SK-N-SH (cell line): ENCODE measurements at regions not wholly inside any gene's neighbourhood (a gene's known extent, or its start where the extent isn't known, plus 50 kb on each side); places are given as distances from the start of the nearest gene placed in this dataset.

ENCODE experiments used
- CTCF ChIA-PET: fragments of 300-600, 350-600 bp; formaldehyde crosslinking; extraction: SDS; loops from one replicate; lab custom pipeline; 2021; lab: Yijun Ruan, JAX
- POLR2A ChIA-PET: fragments of 350-600 bp; sonication (Branson Sonifier 250); formaldehyde crosslinking; extraction: SDS; loops from one replicate; lab custom pipeline; 2020; ENCODE audit warnings: antibody characterized with exemption, inconsistent platforms; lab: Yijun Ruan, JAX
- DNase-seq: peaks from one replicate; pipeline ENCODE4 v3.0.0; 2012
- H2AFZ ChIP-seq: fragments of 200-600 bp; sonication (generic); 2 replicates; pipeline ENCODE4 v1.8.1; 2016; ENCODE audit warnings: antibody characterized with exemption, mild to moderate bottlenecking, low read depth
- H3F3A ChIP-seq: fragments of 200-600 bp; sonication (generic); replicated peaks from 2 replicates; pipeline ENCODE3; 2016; ENCODE audit warnings: antibody characterized with exemption, mild to moderate bottlenecking; ENCODE audit not compliant: insufficient read depth
- H3K27ac ChIP-seq, 2 experiments: fragments of 200-500 bp in 1 of 2; fragments of 200-600 bp in 1 of 2; sonication (Bioruptor generic) in 1 of 2; sonication (generic), shearing (Covaris generic) in 1 of 2; 2 replicates each; pipeline versions ENCODE4 v1.5.1 to v1.6.1; 2014 to 2016; ENCODE audit warnings: low read depth in 2 of 2, inconsistent platforms in 1 of 2, low read length in 1 of 2, mild to moderate bottlenecking in 1 of 2, mixed read lengths in 1 of 2
- H3K27me3 ChIP-seq: fragments of 200-600 bp; sonication (generic), shearing (Covaris generic); 2 replicates; pipeline ENCODE4 v1.6.1; 2016; ENCODE audit warnings: mixed run types; ENCODE audit not compliant: insufficient read depth
- H3K36me3 ChIP-seq, 2 experiments: fragments of 200-500 bp in 1 of 2; fragments of 200-600 bp in 1 of 2; sonication (Bioruptor generic) in 1 of 2; sonication (generic) in 1 of 2; replicated peaks in 1 of 2; 2 replicates each; pipeline versions ENCODE3 to v1.5.1; 2014 to 2016; ENCODE audit warnings: low read length in 1 of 2, mild to moderate bottlenecking in 1 of 2; ENCODE audit not compliant: insufficient read depth in 2 of 2, control insufficient read depth in 1 of 2
- H3K4me1 ChIP-seq, 2 experiments: fragments of 200-500 bp in 1 of 2; fragments of 200-600 bp in 1 of 2; sonication (Bioruptor generic) in 1 of 2; sonication (generic), shearing (Covaris generic) in 1 of 2; 2 replicates each; pipeline versions ENCODE4 v1.5.1 to v1.6.1; 2014 to 2016; ENCODE audit warnings: low read depth in 1 of 2, low read length in 1 of 2, mixed run types in 1 of 2; ENCODE audit not compliant: insufficient read depth in 2 of 2, control insufficient read depth in 1 of 2
- H3K4me2 ChIP-seq: fragments of 200-600 bp; sonication (generic), shearing (Covaris generic); 2 replicates; pipeline ENCODE4 v1.6.1; 2017; ENCODE audit warnings: mixed run types
- H3K4me3 ChIP-seq, 2 experiments: fragments of 200-500 bp in 1 of 2; fragments of 200-600 bp in 1 of 2; sonication (Bioruptor generic) in 1 of 2; sonication (generic), shearing (Covaris generic) in 1 of 2; 2 replicates each; pipeline versions ENCODE4 v1.5.1 to v1.8.1; 2014 to 2016; ENCODE audit warnings: low read depth in 2 of 2, inconsistent platforms in 1 of 2, low read length in 1 of 2, mild to moderate bottlenecking in 1 of 2, mixed read lengths in 1 of 2, moderate library complexity in 1 of 2
- H3K79me2 ChIP-seq: fragments of 200-600 bp; sonication (generic); 2 replicates; pipeline ENCODE4 v1.8.1; 2017; ENCODE audit warnings: mild to moderate bottlenecking; ENCODE audit not compliant: insufficient read depth
- H3K9ac ChIP-seq: fragments of 200-600 bp; sonication (generic); 2 replicates; pipeline ENCODE4 v1.6.1; 2017; ENCODE audit warnings: mixed run types
- H3K9me2 ChIP-seq: fragments of 200-600 bp; sonication (generic); 2 replicates; pipeline ENCODE4 v1.6.1; 2017; ENCODE audit warnings: mixed run types
- H3K9me3 ChIP-seq: fragments of 200-600 bp; sonication (generic); 2 replicates; pipeline ENCODE4 v1.6.1; 2017; ENCODE audit warnings: mixed run types, mild to moderate bottlenecking, moderate library complexity
- H4K20me1 ChIP-seq: fragments of 200-600 bp; sonication (generic); 2 replicates; pipeline ENCODE4 v1.6.1; 2017; ENCODE audit warnings: mild to moderate bottlenecking, mixed run types; ENCODE audit not compliant: insufficient read depth
- ELF1 ChIP-seq: IDR thresholded peaks from 2 replicates; pipeline ENCODE4 v1.4.0; 2012
- EP300 ChIP-seq, 2 experiments: IDR thresholded peaks; 2 replicates each; pipeline versions ENCODE4 v1.4.0 to v1.6.1; 2012; ENCODE audit warnings: borderline replicate concordance in 1 of 2, low read depth in 1 of 2, low read length in 1 of 2
- EZH2phosphoT487 ChIP-seq: fragments of 200-600 bp; sonication (generic); IDR thresholded peaks from 2 replicates; pipeline ENCODE4 v1.6.1; 2017; ENCODE audit warnings: low read depth, mixed run types, mild to moderate bottlenecking, antibody characterized with exemption, moderate library complexity, borderline replicate concordance
- FOXJ3 ChIP-seq: sonication (generic); formaldehyde crosslinking; IDR thresholded peaks from 2 replicates; pipeline ENCODE4 v1.5.1; 2020; ENCODE audit warnings: mild to moderate bottlenecking, missing genetic modification reagents
- FOXM1 ChIP-seq: IDR thresholded peaks from 2 replicates; pipeline ENCODE4 v1.4.0; 2012; ENCODE audit warnings: low read depth, mild to moderate bottlenecking
- GABPA ChIP-seq: IDR thresholded peaks from 2 replicates; pipeline ENCODE4 v1.4.0; 2012; ENCODE audit warnings: low read depth, mild to moderate bottlenecking
- GATA2 ChIP-seq: sonication (generic); formaldehyde crosslinking; IDR thresholded peaks from 2 replicates; pipeline ENCODE4 v1.5.0; 2020; ENCODE audit warnings: mild to moderate bottlenecking, missing genetic modification reagents
- JUND ChIP-seq: IDR thresholded peaks from 2 replicates; pipeline ENCODE4 v1.4.0; 2012
- MEF2A ChIP-seq: IDR thresholded peaks from 2 replicates; pipeline ENCODE4 v1.4.0; 2012; ENCODE audit warnings: low read depth, borderline replicate concordance
- NFIC ChIP-seq: IDR thresholded peaks from 2 replicates; pipeline ENCODE4 v1.4.0; 2012; ENCODE audit warnings: borderline replicate concordance
- RCOR1 ChIP-seq: fragments of 150-350 bp; IDR thresholded peaks from 2 replicates; pipeline ENCODE4 v1.6.1; 2017; ENCODE audit warnings: antibody characterized with exemption, low read length
- RXRA ChIP-seq: IDR thresholded peaks from 2 replicates; pipeline ENCODE4 v1.4.0; 2012; ENCODE audit warnings: low read depth, mild to moderate bottlenecking, borderline replicate concordance
- SIN3A ChIP-seq: IDR thresholded peaks from 2 replicates; pipeline ENCODE4 v1.6.1; 2012; ENCODE audit warnings: low read depth, mild to moderate bottlenecking, low read length, moderate library complexity, borderline replicate concordance
- SMC3 ChIP-seq: IDR thresholded peaks from 2 replicates; pipeline ENCODE4 v1.6.1; 2012; ENCODE audit warnings: low read depth, low read length, improper control_type of control experiment
- TAF1 ChIP-seq: IDR thresholded peaks from 2 replicates; pipeline ENCODE4 v1.6.1; 2012; ENCODE audit warnings: low read depth, mild to moderate bottlenecking, low read length, moderate library complexity, borderline replicate concordance
- TCF12 ChIP-seq: IDR thresholded peaks from 2 replicates; pipeline ENCODE4 v1.4.0; 2012
- YY1 ChIP-seq: IDR thresholded peaks from 2 replicates; pipeline ENCODE4 v1.4.0; 2012; ENCODE audit warnings: low read depth, mild to moderate bottlenecking
- WGBS: methylation state at CpG from one replicate; pipeline ENCODE4 v1.1.6; 2017; ENCODE audit warnings: low lambda C conversion rate; 5-methylcytosine and 5-hydroxymethylcytosine counted together
- TF ChIP-seq, protein P1 (sequence below): IDR thresholded peaks from 2 replicates; pipeline ENCODE4 v1.4.0; 2012; ENCODE audit warnings: low read depth, borderline replicate concordance
- TF ChIP-seq, protein P2 (sequence below): IDR thresholded peaks from 2 replicates; pipeline ENCODE4 v1.4.0; 2012; ENCODE audit warnings: low read depth
- TF ChIP-seq, protein P3 (sequence below): IDR thresholded peaks from 2 replicates; pipeline ENCODE4 v1.6.1; 2012; ENCODE audit warnings: mild to moderate bottlenecking, low read depth, low read length, moderate library complexity
- TF ChIP-seq, protein P4 (sequence below): IDR thresholded peaks from 2 replicates; pipeline ENCODE4; 2012

DNA sequence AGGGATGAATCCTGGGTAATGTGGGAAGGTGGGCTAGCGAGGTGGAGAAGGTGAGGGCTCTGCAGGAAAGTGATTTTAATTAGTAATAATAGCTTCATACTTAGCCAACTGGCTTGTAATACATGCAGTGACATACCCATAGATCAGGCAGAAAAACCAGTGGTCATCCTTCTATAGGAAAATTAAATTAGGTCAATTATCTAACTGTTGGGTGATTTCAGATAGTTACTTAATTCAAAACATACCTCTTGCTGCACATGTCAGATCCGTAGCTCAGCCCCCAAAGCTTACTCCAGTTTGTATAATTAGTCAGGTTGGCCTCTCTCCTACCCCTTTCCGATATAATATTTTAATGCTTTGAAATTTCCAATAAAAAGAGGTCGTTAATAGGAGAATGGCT lies 137.0 kb downstream of the TMEM114 start:
- Histone ChIP-seq H3K9me2 (no peaks in the 10 kb centered on the region), H3K9me3 (no peaks in the 10 kb centered on the region), H3K27ac (no peak overlapping the region), H3K4me1 (peaks cover 0 to 2% of the 10 kb centered on the region in 2 experiments; a peak in 1 of 4 replicates), H3K4me2 (no peak overlapping the region), H3K36me3 (no peaks in the 10 kb centered on the region), H4K20me1 (no peaks in the 10 kb centered on the region), H3K79me2 (no peaks in the 10 kb centered on the region), H3K27me3 (no peaks in the 10 kb centered on the region), H3K9ac (no peak overlapping the region), H3K4me3 (no peak overlapping the region), H3F3A (no peaks in the 10 kb centered on the region), H2AFZ (no peak overlapping the region)
- POLR2A ChIA-PET = no interaction called here
- peak; percentile 40 for DNase-seq
- TF ChIP-seq RCOR1 (peak; percentile 87), TCF12 (no peak), FOXM1 (no peak), GATA2 (peak; percentile 56; the same call in 1 of the 2 replicates), EP300 (IDR thresholded peaks at IDR 0.05; ENCODE audit: borderline replicate concordance in 1 of 2, low read depth in 1 of 2, low read length in 1 of 2) (peak in 1 of 2 experiments; percentile 39; a peak in 1 of 4 replicates)
- 2% methylated on average over 4 of the region's 4 CpGs for WGBS
- CTCF ChIA-PET = no interaction called here

DNA sequence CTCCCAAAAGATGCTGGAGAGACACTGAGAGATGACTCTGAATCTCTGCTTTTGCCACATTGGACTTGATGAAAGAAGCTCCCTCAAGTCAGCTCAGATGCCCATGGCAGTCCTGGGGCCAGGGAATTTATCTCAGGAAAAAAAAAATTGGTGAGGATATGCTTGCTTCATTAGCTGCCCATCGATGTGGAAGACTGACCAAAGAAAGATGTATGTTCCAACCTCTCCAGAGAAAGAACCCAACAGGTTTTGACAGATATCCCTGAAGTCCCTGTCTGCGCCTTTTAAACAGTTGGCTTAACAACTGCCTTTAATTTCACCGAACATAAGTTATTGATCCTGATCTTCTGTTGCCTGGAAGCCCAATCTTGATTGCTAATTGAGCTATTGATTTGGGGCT lies 137.4 kb downstream of the TMEM114 start:
- H3K4me2 ChIP-seq = no peak overlapping the region
- H3K9me3 ChIP-seq = no peaks in the 10 kb centered on the region
- H3K27me3 ChIP-seq = no peaks in the 10 kb centered on the region
- WGBS = 6% methylated on average over 3 of the region's 3 CpGs
- H4K20me1 ChIP-seq = no peaks in the 10 kb centered on the region
- H3K9ac ChIP-seq = no peak overlapping the region
- no peaks in the 10 kb centered on the region for H3K9me2 ChIP-seq
- DNase-seq = no peak
- ChIA-PET CTCF (no interaction called here), POLR2A (no interaction called here)
- no peak overlapping the region for H3K27ac ChIP-seq
- no peak overlapping the region for H2AFZ ChIP-seq
- H3K4me1 ChIP-seq = peaks cover 0 to 2% of the 10 kb centered on the region in 2 experiments; a peak in 1 of 4 replicates
- no peaks in the 10 kb centered on the region for H3K79me2 ChIP-seq
- TF ChIP-seq SMC3 = no peak
- no peak for TF ChIP-seq YY1
- no peak for TF ChIP-seq FOXJ3 (CRISPR knock-in tag)
- no peak for TF ChIP-seq GABPA
- TF ChIP-seq GATA2 = no peak
- TF ChIP-seq, protein P1, sequence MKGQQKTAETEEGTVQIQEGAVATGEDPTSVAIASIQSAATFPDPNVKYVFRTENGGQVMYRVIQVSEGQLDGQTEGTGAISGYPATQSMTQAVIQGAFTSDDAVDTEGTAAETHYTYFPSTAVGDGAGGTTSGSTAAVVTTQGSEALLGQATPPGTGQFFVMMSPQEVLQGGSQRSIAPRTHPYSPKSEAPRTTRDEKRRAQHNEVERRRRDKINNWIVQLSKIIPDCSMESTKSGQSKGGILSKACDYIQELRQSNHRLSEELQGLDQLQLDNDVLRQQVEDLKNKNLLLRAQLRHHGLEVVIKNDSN = no peak
- no peak for TF ChIP-seq NFIC
- TF ChIP-seq FOXM1 = no peak
- no peak for TF ChIP-seq ELF1
- TF ChIP-seq, protein P2, sequence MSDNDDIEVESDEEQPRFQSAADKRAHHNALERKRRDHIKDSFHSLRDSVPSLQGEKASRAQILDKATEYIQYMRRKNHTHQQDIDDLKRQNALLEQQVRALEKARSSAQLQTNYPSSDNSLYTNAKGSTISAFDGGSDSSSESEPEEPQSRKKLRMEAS = no peak
- TF ChIP-seq, protein P3, sequence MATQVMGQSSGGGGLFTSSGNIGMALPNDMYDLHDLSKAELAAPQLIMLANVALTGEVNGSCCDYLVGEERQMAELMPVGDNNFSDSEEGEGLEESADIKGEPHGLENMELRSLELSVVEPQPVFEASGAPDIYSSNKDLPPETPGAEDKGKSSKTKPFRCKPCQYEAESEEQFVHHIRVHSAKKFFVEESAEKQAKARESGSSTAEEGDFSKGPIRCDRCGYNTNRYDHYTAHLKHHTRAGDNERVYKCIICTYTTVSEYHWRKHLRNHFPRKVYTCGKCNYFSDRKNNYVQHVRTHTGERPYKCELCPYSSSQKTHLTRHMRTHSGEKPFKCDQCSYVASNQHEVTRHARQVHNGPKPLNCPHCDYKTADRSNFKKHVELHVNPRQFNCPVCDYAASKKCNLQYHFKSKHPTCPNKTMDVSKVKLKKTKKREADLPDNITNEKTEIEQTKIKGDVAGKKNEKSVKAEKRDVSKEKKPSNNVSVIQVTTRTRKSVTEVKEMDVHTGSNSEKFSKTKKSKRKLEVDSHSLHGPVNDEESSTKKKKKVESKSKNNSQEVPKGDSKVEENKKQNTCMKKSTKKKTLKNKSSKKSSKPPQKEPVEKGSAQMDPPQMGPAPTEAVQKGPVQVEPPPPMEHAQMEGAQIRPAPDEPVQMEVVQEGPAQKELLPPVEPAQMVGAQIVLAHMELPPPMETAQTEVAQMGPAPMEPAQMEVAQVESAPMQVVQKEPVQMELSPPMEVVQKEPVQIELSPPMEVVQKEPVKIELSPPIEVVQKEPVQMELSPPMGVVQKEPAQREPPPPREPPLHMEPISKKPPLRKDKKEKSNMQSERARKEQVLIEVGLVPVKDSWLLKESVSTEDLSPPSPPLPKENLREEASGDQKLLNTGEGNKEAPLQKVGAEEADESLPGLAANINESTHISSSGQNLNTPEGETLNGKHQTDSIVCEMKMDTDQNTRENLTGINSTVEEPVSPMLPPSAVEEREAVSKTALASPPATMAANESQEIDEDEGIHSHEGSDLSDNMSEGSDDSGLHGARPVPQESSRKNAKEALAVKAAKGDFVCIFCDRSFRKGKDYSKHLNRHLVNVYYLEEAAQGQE = no peak
- no peak for TF ChIP-seq MEF2A
- no peak for TF ChIP-seq EZH2phosphoT487
- no peak for TF ChIP-seq TCF12
- no peak for TF ChIP-seq SIN3A
- TF ChIP-seq, protein P4, sequence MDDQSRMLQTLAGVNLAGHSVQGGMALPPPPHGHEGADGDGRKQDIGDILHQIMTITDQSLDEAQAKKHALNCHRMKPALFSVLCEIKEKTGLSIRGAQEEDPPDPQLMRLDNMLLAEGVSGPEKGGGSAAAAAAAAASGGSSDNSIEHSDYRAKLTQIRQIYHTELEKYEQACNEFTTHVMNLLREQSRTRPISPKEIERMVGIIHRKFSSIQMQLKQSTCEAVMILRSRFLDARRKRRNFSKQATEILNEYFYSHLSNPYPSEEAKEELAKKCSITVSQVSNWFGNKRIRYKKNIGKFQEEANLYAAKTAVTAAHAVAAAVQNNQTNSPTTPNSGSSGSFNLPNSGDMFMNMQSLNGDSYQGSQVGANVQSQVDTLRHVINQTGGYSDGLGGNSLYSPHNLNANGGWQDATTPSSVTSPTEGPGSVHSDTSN = no peak
- no peak for TF ChIP-seq RXRA
- TF ChIP-seq TAF1 = no peak
- no peak for TF ChIP-seq JUND
- no peaks in the 10 kb centered on the region for H3F3A ChIP-seq
- H3K36me3 ChIP-seq = no peaks in the 10 kb centered on the region
- H3K4me3 ChIP-seq = no peak overlapping the region
